ENCODE measurements at regions not wholly inside any gene's neighbourhood (a gene's known extent, or its start where the extent isn't known, plus 50 kb on each side); places are given as distances from the start of the nearest gene placed in this dataset.
A peak's percentile ranks its signal among the peaks of the same experiment; 100 is the strongest.

DNA sequence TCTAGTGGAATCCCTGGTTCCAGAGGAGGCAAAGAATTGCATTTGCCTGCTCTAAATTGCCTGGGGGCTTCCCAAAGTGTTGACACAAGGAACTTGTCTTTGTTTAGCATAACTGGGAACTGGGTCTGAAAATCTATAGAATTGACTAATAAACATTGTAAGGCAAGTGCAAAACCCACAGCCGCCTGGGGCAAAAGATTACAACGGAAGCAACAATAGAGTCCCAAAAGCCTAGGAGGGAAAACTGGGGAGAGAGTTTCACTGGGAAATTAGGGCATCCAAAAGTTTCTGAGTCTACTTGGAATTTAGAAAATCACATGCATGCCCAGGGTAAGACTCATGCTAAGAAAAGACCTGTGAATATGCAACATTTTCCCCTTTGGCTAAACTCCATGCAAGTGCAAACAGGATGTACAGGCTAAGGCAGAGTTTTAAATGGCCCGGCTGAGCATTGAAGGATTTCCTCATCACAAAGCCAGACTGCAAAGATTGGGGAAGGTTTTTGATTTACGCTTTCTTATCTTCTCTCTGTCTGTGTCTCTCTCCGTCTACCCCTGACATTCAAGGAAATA is 725.3 kb upstream of the NCAM2 start:
- H3K36me3 ChIP-seq (replicated peaks in 1 of 2; ENCODE audit: control insufficient read depth in 2 of 2, insufficient read depth in 2 of 2, low read length in 2 of 2), result no peaks in the 10 kb centered on the region
- no peak for DNase-seq (ENCODE audit: low spot score)
- no peak overlapping the region for H2AK5ac ChIP-seq (ENCODE audit: low read depth, low read length)
- H3K79me1 ChIP-seq (ENCODE audit: low read depth, low read length), result no peaks in the 10 kb centered on the region
- no peak overlapping the region for H3K27ac ChIP-seq (replicated peaks; ENCODE audit: low read length)
- H2BK5ac ChIP-seq (ENCODE audit: low read length), result no peak overlapping the region
- no peaks in the 10 kb centered on the region for H3K27me3 ChIP-seq (ENCODE audit: control insufficient read depth in 3 of 3, insufficient read depth in 3 of 3, low read depth in 1 of 3, low read length in 3 of 3)
- no peak overlapping the region for H3K4me2 ChIP-seq (ENCODE audit: insufficient read depth, low read length, poor library complexity, severe bottlenecking)
- H2BK15ac ChIP-seq (ENCODE audit: low read length), result no peak overlapping the region
- H3K9ac ChIP-seq (ENCODE audit: low read depth, low read length, poor library complexity), result no peak overlapping the region
- H4K8ac ChIP-seq (ENCODE audit: low read depth, low read length), result no peak overlapping the region
- no peak overlapping the region for H3K23ac ChIP-seq (ENCODE audit: low read depth, low read length, poor library complexity)
- no peak overlapping the region for H3K14ac ChIP-seq (ENCODE audit: low read length)
- H3K4me1 ChIP-seq (ENCODE audit: control insufficient read depth in 2 of 2, insufficient read depth in 1 of 2, low read depth in 1 of 2, low read length in 2 of 2), result peaks cover 0 to 4% of the 10 kb centered on the region in 2 donors
- H3K4ac ChIP-seq (ENCODE audit: low read length), result no peak overlapping the region
- no peak overlapping the region for H3K18ac ChIP-seq (ENCODE audit: low read length)
- peak overlapping the region; percentile 68 for H2AFZ ChIP-seq (ENCODE audit: low read length)
- H2BK120ac ChIP-seq (ENCODE audit: low read depth, low read length), result no peak overlapping the region
- no peak overlapping the region for H2BK12ac ChIP-seq (ENCODE audit: low read length)
- H3K4me3 ChIP-seq (ENCODE audit: low read length in 2 of 2), result no peak overlapping the region
- WGBS, 2 donors (ENCODE audit: extremely low coverage in 2 of 2, insufficient read length in 2 of 2, insufficient replicate concordance in 1 of 2), result no CpG with 5 or more reads among the region's 5 CpGs
- no peak overlapping the region for H4K91ac ChIP-seq (ENCODE audit: low read depth, low read length, poor library complexity)
- no peaks in the 10 kb centered on the region for H3K9me3 ChIP-seq (replicated peaks in 1 of 2; ENCODE audit: control insufficient read depth in 2 of 2, insufficient read depth in 1 of 2, low read depth in 1 of 2, low read length in 2 of 2)

GRCh38 chr21:20276377-20276776 is 721.8 kb upstream of the NCAM2 start:
- no peak overlapping the region for H3K4me2 ChIP-seq (ENCODE audit: insufficient read depth, low read length, poor library complexity, severe bottlenecking)
- no peak overlapping the region for H4K91ac ChIP-seq (ENCODE audit: low read depth, low read length, poor library complexity)
- H2BK5ac ChIP-seq (ENCODE audit: low read length), result no peak overlapping the region
- no peak overlapping the region for H2AFZ ChIP-seq (ENCODE audit: low read length)
- no peak overlapping the region for H3K18ac ChIP-seq (ENCODE audit: low read length)
- no peak overlapping the region for H3K4ac ChIP-seq (ENCODE audit: low read length)
- H3K4me1 ChIP-seq (ENCODE audit: control insufficient read depth in 2 of 2, insufficient read depth in 1 of 2, low read depth in 1 of 2, low read length in 2 of 2), result peaks cover 0 to 4% of the 10 kb centered on the region in 2 donors
- H3K9me3 ChIP-seq (replicated peaks in 1 of 2; ENCODE audit: control insufficient read depth in 2 of 2, insufficient read depth in 1 of 2, low read depth in 1 of 2, low read length in 2 of 2), result peaks cover 0 to 3% of the 10 kb centered on the region in 2 donors
- H2BK15ac ChIP-seq (ENCODE audit: low read length), result no peak overlapping the region
- H3K9ac ChIP-seq (ENCODE audit: low read depth, low read length, poor library complexity), result no peak overlapping the region
- no peak overlapping the region for H2BK12ac ChIP-seq (ENCODE audit: low read length)
- no peaks in the 10 kb centered on the region for H3K79me1 ChIP-seq (ENCODE audit: low read depth, low read length)
- H3K14ac ChIP-seq (ENCODE audit: low read length), result no peak overlapping the region
- H3K23ac ChIP-seq (ENCODE audit: low read depth, low read length, poor library complexity), result no peak overlapping the region
- H3K27me3 ChIP-seq (ENCODE audit: control insufficient read depth in 3 of 3, insufficient read depth in 3 of 3, low read depth in 1 of 3, low read length in 3 of 3), result no peaks in the 10 kb centered on the region
- no peaks in the 10 kb centered on the region for H3K36me3 ChIP-seq (replicated peaks in 1 of 2; ENCODE audit: control insufficient read depth in 2 of 2, insufficient read depth in 2 of 2, low read length in 2 of 2)
- H2AK5ac ChIP-seq (ENCODE audit: low read depth, low read length), result no peak overlapping the region
- H2BK120ac ChIP-seq (ENCODE audit: low read depth, low read length), result no peak overlapping the region
- H3K27ac ChIP-seq (replicated peaks; ENCODE audit: low read length), result peak overlapping the region; percentile 37
- no peak for DNase-seq (ENCODE audit: low spot score)
- H3K4me3 ChIP-seq (ENCODE audit: low read length in 2 of 2), result no peak overlapping the region
- H4K8ac ChIP-seq (ENCODE audit: low read depth, low read length), result no peak overlapping the region

GRCh38 chr21:20276954-20277353 is 721.3 kb upstream of the NCAM2 start:
- no peak overlapping the region for H2BK12ac ChIP-seq (ENCODE audit: low read length)
- H3K4ac ChIP-seq (ENCODE audit: low read length), result no peak overlapping the region
- H2AFZ ChIP-seq (ENCODE audit: low read length), result no peak overlapping the region
- H3K36me3 ChIP-seq (replicated peaks in 1 of 2; ENCODE audit: control insufficient read depth in 2 of 2, insufficient read depth in 2 of 2, low read length in 2 of 2), result no peaks in the 10 kb centered on the region
- H3K4me1 ChIP-seq (ENCODE audit: control insufficient read depth in 2 of 2, insufficient read depth in 1 of 2, low read depth in 1 of 2, low read length in 2 of 2), result peaks cover 0 to 4% of the 10 kb centered on the region in 2 donors
- H3K4me2 ChIP-seq (ENCODE audit: insufficient read depth, low read length, poor library complexity, severe bottlenecking), result no peak overlapping the region
- WGBS, 2 donors (ENCODE audit: extremely low coverage in 2 of 2, insufficient read length in 2 of 2, insufficient replicate concordance in 1 of 2), result no CpG with 5 or more reads among the region's 1 CpG
- no peak overlapping the region for H3K23ac ChIP-seq (ENCODE audit: low read depth, low read length, poor library complexity)
- H3K9me3 ChIP-seq (replicated peaks in 1 of 2; ENCODE audit: control insufficient read depth in 2 of 2, insufficient read depth in 1 of 2, low read depth in 1 of 2, low read length in 2 of 2), result peaks cover 0 to 3% of the 10 kb centered on the region in 2 donors
- no peak overlapping the region for H3K9ac ChIP-seq (ENCODE audit: low read depth, low read length, poor library complexity)
- no peak overlapping the region for H3K14ac ChIP-seq (ENCODE audit: low read length)
- H2AK5ac ChIP-seq (ENCODE audit: low read depth, low read length), result no peak overlapping the region
- no peak overlapping the region for H3K4me3 ChIP-seq (ENCODE audit: low read length in 2 of 2)
- H3K27ac ChIP-seq (replicated peaks; ENCODE audit: low read length), result no peak overlapping the region
- no peak overlapping the region for H2BK120ac ChIP-seq (ENCODE audit: low read depth, low read length)
- no peak overlapping the region for H3K18ac ChIP-seq (ENCODE audit: low read length)
- no peaks in the 10 kb centered on the region for H3K79me1 ChIP-seq (ENCODE audit: low read depth, low read length)
- DNase-seq (ENCODE audit: low spot score), result peak; percentile 3
- H4K91ac ChIP-seq (ENCODE audit: low read depth, low read length, poor library complexity), result no peak overlapping the region
- no peaks in the 10 kb centered on the region for H3K27me3 ChIP-seq (ENCODE audit: control insufficient read depth in 3 of 3, insufficient read depth in 3 of 3, low read depth in 1 of 3, low read length in 3 of 3)
- H2BK15ac ChIP-seq (ENCODE audit: low read length), result no peak overlapping the region
- no peak overlapping the region for H2BK5ac ChIP-seq (ENCODE audit: low read length)
- no peak overlapping the region for H4K8ac ChIP-seq (ENCODE audit: low read depth, low read length)

DNA sequence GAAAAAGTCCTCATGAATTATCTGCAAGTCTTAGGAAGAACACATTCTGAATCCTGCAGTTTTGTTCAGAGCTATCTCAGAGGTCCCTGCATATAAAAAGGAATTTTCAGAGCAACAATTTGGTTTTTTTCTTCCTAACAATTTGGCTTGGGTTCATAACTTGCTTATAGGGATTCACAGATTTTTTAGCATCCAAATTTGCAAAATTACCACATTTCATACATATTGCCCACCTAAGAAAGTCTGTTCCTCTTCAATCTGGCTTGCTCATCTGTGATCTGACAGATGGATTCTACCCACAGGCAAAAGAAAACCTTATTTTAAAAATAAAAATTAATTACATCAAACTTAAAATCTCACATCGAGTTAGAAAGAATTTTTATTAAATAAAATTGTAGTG is 714.4 kb upstream of the NCAM2 start:
- Histone ChIP-seq H3K9ac (ENCODE audit: low read depth, low read length, poor library complexity) (no peak overlapping the region), H2AK5ac (ENCODE audit: low read depth, low read length) (no peak overlapping the region), H2AFZ (ENCODE audit: low read length) (no peak overlapping the region), H3K27ac (replicated peaks; ENCODE audit: low read length) (no peak overlapping the region), H3K23ac (ENCODE audit: low read depth, low read length, poor library complexity) (no peak overlapping the region), H3K79me1 (ENCODE audit: low read depth, low read length) (no peaks in the 10 kb centered on the region), H2BK12ac (ENCODE audit: low read length) (no peak overlapping the region), H3K4me3 (ENCODE audit: low read length in 2 of 2) (no peak overlapping the region), H2BK5ac (ENCODE audit: low read length) (no peak overlapping the region), H3K14ac (ENCODE audit: low read length) (no peak overlapping the region), H4K91ac (ENCODE audit: low read depth, low read length, poor library complexity) (no peak overlapping the region), H3K4me1 (ENCODE audit: control insufficient read depth in 2 of 2, insufficient read depth in 1 of 2, low read depth in 1 of 2, low read length in 2 of 2) (no peaks in the 10 kb centered on the region), H2BK15ac (ENCODE audit: low read length) (no peak overlapping the region), H4K8ac (ENCODE audit: low read depth, low read length) (no peak overlapping the region), H3K18ac (ENCODE audit: low read length) (no peak overlapping the region), H2BK120ac (ENCODE audit: low read depth, low read length) (no peak overlapping the region), H3K27me3 (ENCODE audit: control insufficient read depth in 3 of 3, insufficient read depth in 3 of 3, low read depth in 1 of 3, low read length in 3 of 3) (no peaks in the 10 kb centered on the region), H3K4me2 (ENCODE audit: insufficient read depth, low read length, poor library complexity, severe bottlenecking) (no peak overlapping the region), H3K9me3 (replicated peaks in 1 of 2; ENCODE audit: control insufficient read depth in 2 of 2, insufficient read depth in 1 of 2, low read depth in 1 of 2, low read length in 2 of 2) (peaks cover 0 to 3% of the 10 kb centered on the region in 2 donors), H3K4ac (ENCODE audit: low read length) (no peak overlapping the region), H3K36me3 (replicated peaks in 1 of 2; ENCODE audit: control insufficient read depth in 2 of 2, insufficient read depth in 2 of 2, low read length in 2 of 2) (no peaks in the 10 kb centered on the region)
- WGBS, 2 donors (ENCODE audit: extremely low coverage in 2 of 2, insufficient read length in 2 of 2, insufficient replicate concordance in 1 of 2), result no CpG with 5 or more reads among the region's 1 CpG
- DNase-seq (ENCODE audit: low spot score), result no peak

All from neuronal stem cell (in vitro differentiated cells).